IPS-18a (cell line): ENCODE measurements at regions not wholly inside any gene's neighbourhood (a gene's known extent, or its start where the extent isn't known, plus 50 kb on each side); places are given as distances from the start of the nearest gene placed in this dataset.

ENCODE experiments used
- H3K27ac ChIP-seq: one replicate; pipeline ENCODE4 v1.5.1; 2013; ENCODE audit warnings: low read length
- H3K27me3 ChIP-seq: one replicate; pipeline ENCODE4 v1.6.1; 2013; ENCODE audit warnings: mild to moderate bottlenecking, low read length; ENCODE audit not compliant: control insufficient read depth, insufficient read depth
- H3K36me3 ChIP-seq: one replicate; pipeline ENCODE4 v1.6.1; 2013; ENCODE audit warnings: low read depth, low read length; ENCODE audit not compliant: control insufficient read depth
- H3K4me1 ChIP-seq: one replicate; pipeline ENCODE4 v1.6.1; 2013; ENCODE audit warnings: low read depth, low read length; ENCODE audit not compliant: control insufficient read depth
- H3K4me3 ChIP-seq: one replicate; pipeline ENCODE4 v1.5.1; 2013; ENCODE audit warnings: low read length
- H3K9ac ChIP-seq: one replicate; pipeline ENCODE4 v1.6.1; 2013; ENCODE audit warnings: mild to moderate bottlenecking, low read length, moderate library complexity
- H3K9me3 ChIP-seq: one replicate; pipeline ENCODE4 v1.6.1; 2013; ENCODE audit warnings: low read depth, low read length; ENCODE audit not compliant: control insufficient read depth

- Histone ChIP-seq H3K4me3 (peak overlapping the region; percentile 16), H3K27ac (peak overlapping the region; percentile 7), H3K36me3 (no peaks in the 10 kb centered on the region), H3K4me1 (peaks cover 32% of the 10 kb centered on the region), H3K9ac (no peak overlapping the region), H3K9me3 (no peaks in the 10 kb centered on the region), H3K27me3 (no peaks in the 10 kb centered on the region)
Observed at GRCh38 chr14:98819132-98819866, 452.7 kb downstream of the BCL11B start.

- no peaks in the 10 kb centered on the region for H3K27me3 ChIP-seq
- H3K27ac ChIP-seq = peak overlapping the region; percentile 2
- H3K9me3 ChIP-seq = no peaks in the 10 kb centered on the region
- no peak overlapping the region for H3K4me3 ChIP-seq
- H3K9ac ChIP-seq = no peak overlapping the region
- no peaks in the 10 kb centered on the region for H3K36me3 ChIP-seq
- peaks cover 32% of the 10 kb centered on the region for H3K4me1 ChIP-seq
Observed at GRCh38 chr14:98819867-98820206, 452.2 kb downstream of the BCL11B start.

DNA sequence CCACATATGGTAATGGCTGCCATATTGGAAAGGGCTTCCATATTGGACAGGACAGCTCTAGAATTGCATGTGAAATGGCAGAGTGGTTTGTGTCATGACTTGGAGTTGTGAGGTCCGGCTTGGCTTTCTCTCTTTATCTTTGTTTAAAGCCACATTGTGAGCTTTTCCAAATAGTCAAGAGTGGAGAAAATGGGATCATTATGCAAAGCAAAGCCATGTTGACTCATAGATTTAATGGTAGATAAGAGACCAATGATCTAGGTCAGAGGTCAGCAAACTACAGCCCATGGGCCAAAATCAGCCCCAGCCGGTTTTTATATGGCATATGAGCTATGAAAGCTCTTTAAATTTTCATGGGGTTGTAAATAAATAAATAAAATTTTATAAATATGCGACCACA lies 449.1 kb downstream of the BCL11B start:
- no peak overlapping the region for H3K9ac ChIP-seq
- H3K4me3 ChIP-seq = no peak overlapping the region
- H3K36me3 ChIP-seq = no peaks in the 10 kb centered on the region
- H3K9me3 ChIP-seq = no peaks in the 10 kb centered on the region
- H3K27me3 ChIP-seq = no peaks in the 10 kb centered on the region
- peaks cover 30% of the 10 kb centered on the region for H3K4me1 ChIP-seq
- no peak overlapping the region for H3K27ac ChIP-seq

- Histone ChIP-seq H3K4me3 (no peak overlapping the region), H3K36me3 (no peaks in the 10 kb centered on the region), H3K9ac (no peak overlapping the region), H3K27me3 (no peaks in the 10 kb centered on the region), H3K27ac (no peak overlapping the region), H3K4me1 (peaks cover 6% of the 10 kb centered on the region), H3K9me3 (no peaks in the 10 kb centered on the region)
Observed at GRCh38 chr14:98826618-98827017, 445.4 kb downstream of the BCL11B start.

DNA sequence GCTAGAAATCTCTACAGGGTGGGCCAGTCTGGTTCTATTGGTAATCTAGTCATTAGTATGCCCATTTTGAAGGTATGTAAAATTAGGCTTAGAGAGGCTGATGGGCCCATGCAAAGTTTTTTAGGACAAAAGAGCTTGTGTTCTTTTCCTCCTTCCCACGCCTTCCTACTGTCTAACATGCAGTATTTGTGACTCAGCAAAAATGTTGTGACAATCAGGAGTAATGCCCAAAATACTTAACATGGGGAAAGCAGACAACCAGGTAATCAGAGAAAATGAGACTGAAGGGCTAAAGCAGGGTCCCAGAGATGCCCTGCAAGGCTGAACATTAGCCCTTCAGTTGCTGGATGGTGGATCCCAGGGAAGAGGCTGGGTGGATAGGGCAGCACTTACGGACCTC lies 437.9 kb downstream of the BCL11B start:
- H3K4me3 ChIP-seq = no peak overlapping the region
- no peak overlapping the region for H3K27ac ChIP-seq

GRCh38 chr14:98835051-98835824 lies 436.8 kb downstream of the BCL11B start:
- H3K9me3 ChIP-seq = no peaks in the 10 kb centered on the region
- no peaks in the 10 kb centered on the region for H3K4me1 ChIP-seq
- H3K9ac ChIP-seq = no peak overlapping the region
- H3K4me3 ChIP-seq = no peak overlapping the region
- H3K36me3 ChIP-seq = no peaks in the 10 kb centered on the region
- H3K27ac ChIP-seq = no peak overlapping the region
- no peaks in the 10 kb centered on the region for H3K27me3 ChIP-seq

More for the DNA sequence above, 437.9 kb downstream of the BCL11B start:
- no peaks in the 10 kb centered on the region for H3K4me1 ChIP-seq
- H3K9me3 ChIP-seq = no peaks in the 10 kb centered on the region
- no peaks in the 10 kb centered on the region for H3K27me3 ChIP-seq
- H3K9ac ChIP-seq = no peak overlapping the region
- H3K36me3 ChIP-seq = no peaks in the 10 kb centered on the region

- H3K4me1 ChIP-seq = no peaks in the 10 kb centered on the region
- no peaks in the 10 kb centered on the region for H3K27me3 ChIP-seq
Observed at GRCh38 chr14:98835825-98836100, 436.2 kb downstream of the BCL11B start.

GRCh38 chr14:98840091-98840490 lies 431.9 kb downstream of the BCL11B start:
- no peak overlapping the region for H3K27ac ChIP-seq
- H3K9ac ChIP-seq = no peak overlapping the region
- H3K9me3 ChIP-seq = no peaks in the 10 kb centered on the region
- no peaks in the 10 kb centered on the region for H3K4me1 ChIP-seq
- no peaks in the 10 kb centered on the region for H3K27me3 ChIP-seq
- H3K36me3 ChIP-seq = no peaks in the 10 kb centered on the region
- no peak overlapping the region for H3K4me3 ChIP-seq

More at GRCh38 chr14:98835825-98836100, 436.2 kb downstream of the BCL11B start:
- Histone ChIP-seq H3K4me3 (no peak overlapping the region), H3K27ac (no peak overlapping the region), H3K9ac (no peak overlapping the region), H3K9me3 (no peaks in the 10 kb centered on the region), H3K36me3 (no peaks in the 10 kb centered on the region)

DNA sequence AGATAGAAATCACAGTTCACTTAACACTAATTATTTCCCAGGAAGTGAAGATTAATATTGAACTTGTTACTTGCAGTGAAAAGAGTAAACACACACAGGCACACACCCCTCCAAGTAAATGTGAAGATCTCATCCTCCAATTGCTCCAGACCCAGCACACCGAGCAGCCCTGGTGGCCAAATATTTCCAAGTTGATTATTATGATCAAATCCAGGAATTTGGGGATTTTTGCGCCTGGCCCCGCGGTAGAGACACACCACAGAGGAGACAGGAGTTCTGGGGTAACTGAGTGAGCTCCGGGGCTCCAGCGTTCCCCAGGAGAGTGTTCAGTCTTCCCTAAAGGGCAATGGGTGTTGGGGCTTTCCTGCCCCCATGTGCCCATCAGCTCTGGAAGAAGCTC lies 431.5 kb downstream of the BCL11B start:
- H3K4me3 ChIP-seq = no peak overlapping the region
- no peaks in the 10 kb centered on the region for H3K27me3 ChIP-seq
- no peaks in the 10 kb centered on the region for H3K9me3 ChIP-seq
- no peak overlapping the region for H3K9ac ChIP-seq
- no peaks in the 10 kb centered on the region for H3K4me1 ChIP-seq
- no peaks in the 10 kb centered on the region for H3K36me3 ChIP-seq
- H3K27ac ChIP-seq = no peak overlapping the region

GRCh38 chr14:98844456-98844855 lies 427.5 kb downstream of the BCL11B start:
- no peaks in the 10 kb centered on the region for H3K9me3 ChIP-seq
- H3K4me1 ChIP-seq = no peaks in the 10 kb centered on the region
- H3K4me3 ChIP-seq = no peak overlapping the region
- no peak overlapping the region for H3K27ac ChIP-seq
- H3K9ac ChIP-seq = no peak overlapping the region
- no peaks in the 10 kb centered on the region for H3K27me3 ChIP-seq
- no peaks in the 10 kb centered on the region for H3K36me3 ChIP-seq

- Histone ChIP-seq H3K4me3 (no peak overlapping the region), H3K4me1 (no peaks in the 10 kb centered on the region), H3K27ac (no peak overlapping the region), H3K9ac (no peak overlapping the region), H3K27me3 (no peaks in the 10 kb centered on the region), H3K36me3 (no peaks in the 10 kb centered on the region), H3K9me3 (no peaks in the 10 kb centered on the region)
Observed at GRCh38 chr14:98847521-98848468, 424.2 kb downstream of the BCL11B start.
